Uterus (tissue), 2 donors: ENCODE measurements at regions not wholly inside any gene's neighbourhood (a gene's known extent, or its start where the extent isn't known, plus 50 kb on each side); places are given as distances from the start of the nearest gene placed in this dataset.
"Not testable (repeated sequence)": the region's sequence is repeated elsewhere in the genome, so short reads cannot be mapped to it uniquely, and the experiment has no call there.

Experiments used
- CTCF ChIP-seq, 4 experiments: fragments of 200-600 bp in 2 of 4; fragments of 450-650 bp in 2 of 4; sonication (generic) in 2 of 4; IDR thresholded peaks; one replicate each; pipeline ENCODE4 v1.5.1; 2016 to 2019; ENCODE audit warnings: antibody characterized with exemption in 4 of 4, mild to moderate bottlenecking in 2 of 4, moderate library complexity in 1 of 4
- POLR2A ChIP-seq, 2 donors: fragments of 450-650 bp; IDR thresholded peaks; one replicate each; pipeline ENCODE4 v1.6.1; 2016; ENCODE audit warnings: antibody characterized with exemption in 2 of 2, mild to moderate bottlenecking in 1 of 2, moderate library complexity in 1 of 2

GRCh38 chr21:20927555-20927954, 70.7 kb upstream of the NCAM2 start:
- not testable (repeated sequence) for TF ChIP-seq POLR2A, CTCF (IDR thresholded peaks at IDR 0.05)
